Nephron (organoid): ENCODE measurements at regions not wholly inside any gene's neighbourhood (a gene's known extent, or its start where the extent isn't known, plus 50 kb on each side); places are given as distances from the start of the nearest gene placed in this dataset.

Source experiments
- H3K27ac Mint-ChIP-seq, 3 experiments: 2 replicates each; pipeline ENCODE4 v1.8.0; 2020; ENCODE audit warnings: mixed read lengths in 3 of 3, mild to moderate bottlenecking in 2 of 3, moderate library complexity in 1 of 3
- H3K27me3 Mint-ChIP-seq: 2 replicates; pipeline ENCODE4 v1.8.0; 2021; ENCODE audit warnings: low read depth, mild to moderate bottlenecking, moderate library complexity, mixed read lengths
- H3K36me3 Mint-ChIP-seq: 2 replicates; pipeline ENCODE4 v1.8.0; 2020; ENCODE audit warnings: low read depth, mixed read lengths
- H3K4me1 Mint-ChIP-seq: 2 replicates; pipeline ENCODE4 v1.8.0; 2020; ENCODE audit warnings: mixed read lengths
- H3K4me3 Mint-ChIP-seq, 3 experiments: 2 replicates each; pipeline ENCODE4 v1.8.0; 2020; ENCODE audit warnings: mild to moderate bottlenecking in 3 of 3, mixed read lengths in 3 of 3, moderate library complexity in 2 of 3
- H3K9me3 Mint-ChIP-seq: 2 replicates; pipeline ENCODE4 v1.8.0; 2020; ENCODE audit warnings: mixed read lengths
- TF ChIP-seq, protein P1 (sequence below), 3 experiments: fragments of 200-600 bp; sonication (generic); IDR thresholded peaks; one replicate each; pipeline ENCODE4 v1.5.0; 2021; ENCODE audit warnings: antibody characterized with exemption in 3 of 3; ENCODE audit not compliant: unreplicated experiment in 3 of 3

DNA sequence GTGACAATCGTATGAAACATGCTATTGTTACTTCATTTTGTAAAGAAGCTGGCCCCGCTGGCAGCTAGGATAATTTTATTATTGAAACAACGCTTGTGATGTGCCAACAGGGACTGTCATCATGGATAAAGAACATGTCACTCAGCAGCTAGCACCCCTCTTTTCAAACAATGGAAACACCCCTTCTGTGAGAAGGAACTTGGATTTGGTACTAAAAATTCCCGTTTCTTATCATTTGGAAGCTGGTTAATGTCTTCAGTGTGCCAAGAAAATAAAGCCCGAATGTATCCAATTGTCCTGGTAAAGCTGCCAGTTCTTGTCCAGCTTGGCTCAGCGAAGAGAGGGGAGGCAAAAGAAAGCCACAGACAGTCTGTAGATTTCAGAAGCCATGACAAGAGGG lies 186.6 kb downstream of the PHLDA1 start:
- Mint-ChIP-seq H3K36me3 (no peaks in the 10 kb centered on the region), H3K27me3 (no peaks in the 10 kb centered on the region), H3K9me3 (peaks cover 3% of the 10 kb centered on the region), H3K27ac (no peak overlapping the region), H3K4me1 (peaks cover 30% of the 10 kb centered on the region), H3K4me3 (no peak overlapping the region)
- TF ChIP-seq, protein P1, sequence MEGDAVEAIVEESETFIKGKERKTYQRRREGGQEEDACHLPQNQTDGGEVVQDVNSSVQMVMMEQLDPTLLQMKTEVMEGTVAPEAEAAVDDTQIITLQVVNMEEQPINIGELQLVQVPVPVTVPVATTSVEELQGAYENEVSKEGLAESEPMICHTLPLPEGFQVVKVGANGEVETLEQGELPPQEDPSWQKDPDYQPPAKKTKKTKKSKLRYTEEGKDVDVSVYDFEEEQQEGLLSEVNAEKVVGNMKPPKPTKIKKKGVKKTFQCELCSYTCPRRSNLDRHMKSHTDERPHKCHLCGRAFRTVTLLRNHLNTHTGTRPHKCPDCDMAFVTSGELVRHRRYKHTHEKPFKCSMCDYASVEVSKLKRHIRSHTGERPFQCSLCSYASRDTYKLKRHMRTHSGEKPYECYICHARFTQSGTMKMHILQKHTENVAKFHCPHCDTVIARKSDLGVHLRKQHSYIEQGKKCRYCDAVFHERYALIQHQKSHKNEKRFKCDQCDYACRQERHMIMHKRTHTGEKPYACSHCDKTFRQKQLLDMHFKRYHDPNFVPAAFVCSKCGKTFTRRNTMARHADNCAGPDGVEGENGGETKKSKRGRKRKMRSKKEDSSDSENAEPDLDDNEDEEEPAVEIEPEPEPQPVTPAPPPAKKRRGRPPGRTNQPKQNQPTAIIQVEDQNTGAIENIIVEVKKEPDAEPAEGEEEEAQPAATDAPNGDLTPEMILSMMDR (IDR thresholded peaks at IDR 0.05; ENCODE audit: unreplicated experiment in 3 of 3) = no peak

DNA sequence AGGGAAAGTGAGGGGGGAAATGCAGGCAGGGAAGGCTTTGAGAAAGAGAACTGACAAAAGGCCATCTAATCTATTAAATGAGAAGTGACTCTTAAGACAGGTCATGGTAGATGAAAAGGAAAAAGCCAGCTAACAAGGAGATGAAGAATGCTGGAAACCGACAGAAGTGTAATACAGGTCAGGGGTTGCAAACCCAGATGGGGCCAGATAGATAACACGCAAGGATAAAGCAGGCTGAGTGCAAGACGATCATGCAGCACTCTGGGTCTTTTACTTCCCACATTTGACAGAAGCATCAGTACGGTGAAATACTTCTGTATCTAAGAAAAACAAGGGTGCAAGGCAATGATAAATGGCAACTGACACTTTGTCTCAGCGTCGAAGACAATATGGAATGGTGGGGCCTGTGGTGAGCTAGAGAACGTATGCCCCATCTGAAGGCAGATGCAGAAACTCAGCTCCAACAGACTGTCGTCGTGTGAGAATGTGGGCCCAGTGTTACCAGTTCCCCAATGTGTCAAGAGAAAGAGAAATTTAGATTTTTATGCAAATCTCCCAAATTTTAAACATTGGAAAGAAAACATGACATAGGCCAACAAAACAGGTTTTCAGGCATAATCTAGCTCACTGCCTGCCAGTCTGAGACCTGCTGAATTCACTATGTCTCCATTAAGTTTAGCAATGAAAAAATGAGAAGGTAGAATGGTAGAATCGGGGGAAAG lies 187.4 kb downstream of the PHLDA1 start:
- no peaks in the 10 kb centered on the region for H3K36me3 Mint-ChIP-seq
- H3K4me3 Mint-ChIP-seq = no peak overlapping the region

DNA sequence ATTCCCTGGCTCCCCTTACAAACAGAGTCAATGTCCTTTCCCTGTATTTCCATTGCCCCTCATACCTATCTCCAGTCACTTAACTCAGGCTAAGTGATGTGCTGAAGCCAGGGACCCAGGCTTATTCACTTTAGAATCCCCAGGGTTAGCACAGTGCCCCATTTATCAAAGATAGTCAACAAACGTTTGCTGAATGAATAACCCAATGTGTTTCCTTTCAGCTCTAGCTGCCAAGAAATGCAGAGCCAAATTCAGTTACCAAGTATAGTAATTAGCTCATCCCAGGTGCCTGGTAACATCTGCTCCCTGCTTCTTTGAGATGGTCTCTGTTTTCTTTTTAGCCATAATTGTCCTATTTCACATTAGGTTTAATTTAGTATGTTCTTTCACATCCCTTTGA lies 189.5 kb downstream of the PHLDA1 start:
- H3K9me3 Mint-ChIP-seq = peaks cover 5% of the 10 kb centered on the region
- H3K27ac Mint-ChIP-seq = no peak overlapping the region
- no peak overlapping the region for H3K4me3 Mint-ChIP-seq
- TF ChIP-seq, protein P1 (IDR thresholded peaks at IDR 0.05; ENCODE audit: unreplicated experiment in 3 of 3) = no peak
- no peaks in the 10 kb centered on the region for H3K27me3 Mint-ChIP-seq
- H3K36me3 Mint-ChIP-seq = no peaks in the 10 kb centered on the region
- peaks cover 20% of the 10 kb centered on the region for H3K4me1 Mint-ChIP-seq

More for the DNA sequence above, 187.4 kb downstream of the PHLDA1 start:
- H3K27me3 Mint-ChIP-seq = no peaks in the 10 kb centered on the region
- TF ChIP-seq, protein P1 (IDR thresholded peaks at IDR 0.05; ENCODE audit: unreplicated experiment in 3 of 3) = no peak
- no peak overlapping the region for H3K27ac Mint-ChIP-seq
- peaks cover 3% of the 10 kb centered on the region for H3K9me3 Mint-ChIP-seq
- peaks cover 22% of the 10 kb centered on the region for H3K4me1 Mint-ChIP-seq

DNA sequence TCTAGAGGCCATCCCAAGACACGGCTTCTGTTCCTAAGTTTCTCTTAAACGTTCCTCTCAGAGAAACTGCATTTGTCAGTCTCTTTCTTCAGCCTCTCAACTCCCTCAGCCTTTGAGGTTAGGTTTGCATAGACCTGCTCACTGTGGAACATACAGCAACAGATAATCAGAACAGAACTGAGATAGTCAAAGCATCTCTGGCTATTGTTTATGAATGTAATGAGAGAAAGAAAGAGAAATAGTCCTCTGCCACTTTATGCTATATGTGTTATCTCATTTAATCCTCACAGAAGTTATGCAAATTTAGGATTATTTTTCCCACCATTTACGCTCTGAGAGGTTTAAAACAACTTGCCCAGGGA lies 190.6 kb downstream of the PHLDA1 start:
- Mint-ChIP-seq H3K36me3 (no peaks in the 10 kb centered on the region), H3K4me3 (no peak overlapping the region), H3K9me3 (peaks cover 3% of the 10 kb centered on the region), H3K27me3 (peaks cover 1% of the 10 kb centered on the region), H3K4me1 (peaks cover 28% of the 10 kb centered on the region), H3K27ac (no peak overlapping the region)
- TF ChIP-seq, protein P1 (IDR thresholded peaks at IDR 0.05; ENCODE audit: unreplicated experiment in 3 of 3) = no peak

DNA sequence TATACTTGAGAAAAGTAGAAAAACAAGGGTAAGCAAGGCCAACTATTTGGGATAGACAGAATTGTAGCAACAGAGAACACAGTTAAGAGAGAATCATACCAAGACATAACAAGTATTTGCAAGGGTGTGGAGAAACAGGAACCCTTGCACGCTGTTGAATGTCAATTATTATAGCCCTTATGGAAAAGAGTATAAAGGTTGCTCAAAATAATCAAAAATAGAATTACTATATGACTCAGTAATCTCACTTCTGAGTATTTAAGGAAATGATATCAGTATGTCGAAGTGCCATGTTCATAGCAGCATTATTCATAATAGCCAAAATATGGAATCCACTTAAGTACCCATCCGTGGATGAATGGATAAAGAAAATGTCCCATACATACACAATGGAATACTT lies 193.3 kb downstream of the PHLDA1 start:
- peaks cover 39% of the 10 kb centered on the region for H3K4me1 Mint-ChIP-seq
- H3K4me3 Mint-ChIP-seq = no peak overlapping the region
- peaks cover 3% of the 10 kb centered on the region for H3K9me3 Mint-ChIP-seq
- H3K27ac Mint-ChIP-seq = peak overlapping the region; percentile 81 to 85 (median 82)
- H3K27me3 Mint-ChIP-seq = peaks cover 3% of the 10 kb centered on the region
- H3K36me3 Mint-ChIP-seq = no peaks in the 10 kb centered on the region
- TF ChIP-seq, protein P1 (IDR thresholded peaks at IDR 0.05; ENCODE audit: unreplicated experiment in 3 of 3) = no peak

DNA sequence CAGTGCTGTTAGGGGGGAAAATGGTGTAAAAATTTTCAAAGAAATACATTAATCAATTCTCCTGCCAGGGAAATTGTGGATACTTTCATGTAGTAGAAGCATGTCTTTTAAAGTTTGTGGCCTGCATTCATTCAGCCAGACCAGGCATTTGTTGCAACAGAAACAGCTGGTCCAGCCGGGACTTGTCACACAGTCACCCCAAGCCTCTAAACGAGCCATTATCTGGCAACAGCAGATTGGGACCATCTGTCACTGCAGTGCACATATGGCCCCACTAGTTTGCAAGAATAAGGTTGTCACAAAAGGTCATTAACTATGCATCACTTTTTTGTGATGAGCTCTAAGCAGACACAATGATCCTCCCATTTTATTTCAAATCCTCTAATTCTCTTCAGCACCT lies 193.9 kb downstream of the PHLDA1 start:
- no peaks in the 10 kb centered on the region for H3K36me3 Mint-ChIP-seq
- peaks cover 39% of the 10 kb centered on the region for H3K4me1 Mint-ChIP-seq
- peak overlapping the region; percentile 81 to 85 (median 82) for H3K27ac Mint-ChIP-seq

More for the DNA sequence above, 193.9 kb downstream of the PHLDA1 start:
- peaks cover 3% of the 10 kb centered on the region for H3K27me3 Mint-ChIP-seq
- H3K4me3 Mint-ChIP-seq = peak overlapping the region in 1 of 3 experiments; percentile 49
- peaks cover 3% of the 10 kb centered on the region for H3K9me3 Mint-ChIP-seq
- TF ChIP-seq, protein P1 (IDR thresholded peaks at IDR 0.05; ENCODE audit: unreplicated experiment in 3 of 3) = no peak
